ENCODE measurements at regions not wholly inside any gene's neighbourhood (a gene's known extent, or its start where the extent isn't known, plus 50 kb on each side); places are given as distances from the start of the nearest gene placed in this dataset.

GRCh38 chr9:28620011-28620410, 1046.7 kb upstream of the C9orf72 start:
- Histone ChIP-seq H3K4me3 (no peak overlapping the region), H3K4me1 (ENCODE audit: insufficient read depth) (no peaks in the 10 kb centered on the region), H3K27ac (no peak overlapping the region), H3K9me3 (no peaks in the 10 kb centered on the region), H3K27me3 (no peaks in the 10 kb centered on the region), H3K36me3 (no peaks in the 10 kb centered on the region)
- intact Hi-C loops (cut with DNase I) = no loop called here
- no peak for DNase-seq
- TF ChIP-seq EP300 (IDR thresholded peaks at IDR 0.05) (no peak), POLR2A (IDR thresholded peaks at IDR 0.05) (no peak)
- TF ChIP-seq, protein P1, sequence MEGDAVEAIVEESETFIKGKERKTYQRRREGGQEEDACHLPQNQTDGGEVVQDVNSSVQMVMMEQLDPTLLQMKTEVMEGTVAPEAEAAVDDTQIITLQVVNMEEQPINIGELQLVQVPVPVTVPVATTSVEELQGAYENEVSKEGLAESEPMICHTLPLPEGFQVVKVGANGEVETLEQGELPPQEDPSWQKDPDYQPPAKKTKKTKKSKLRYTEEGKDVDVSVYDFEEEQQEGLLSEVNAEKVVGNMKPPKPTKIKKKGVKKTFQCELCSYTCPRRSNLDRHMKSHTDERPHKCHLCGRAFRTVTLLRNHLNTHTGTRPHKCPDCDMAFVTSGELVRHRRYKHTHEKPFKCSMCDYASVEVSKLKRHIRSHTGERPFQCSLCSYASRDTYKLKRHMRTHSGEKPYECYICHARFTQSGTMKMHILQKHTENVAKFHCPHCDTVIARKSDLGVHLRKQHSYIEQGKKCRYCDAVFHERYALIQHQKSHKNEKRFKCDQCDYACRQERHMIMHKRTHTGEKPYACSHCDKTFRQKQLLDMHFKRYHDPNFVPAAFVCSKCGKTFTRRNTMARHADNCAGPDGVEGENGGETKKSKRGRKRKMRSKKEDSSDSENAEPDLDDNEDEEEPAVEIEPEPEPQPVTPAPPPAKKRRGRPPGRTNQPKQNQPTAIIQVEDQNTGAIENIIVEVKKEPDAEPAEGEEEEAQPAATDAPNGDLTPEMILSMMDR (IDR thresholded peaks at IDR 0.05) = no peak
- 69 to 79% (median 76%) methylated on average over 1 of the region's 1 CpG for WGBS, 3 donors

GRCh38 chr9:28620661-28621060, 1047.4 kb upstream of the C9orf72 start:
- TF ChIP-seq POLR2A (IDR thresholded peaks at IDR 0.05) = no peak
- TF ChIP-seq EP300 (IDR thresholded peaks at IDR 0.05) = no peak
- TF ChIP-seq, protein P1 (IDR thresholded peaks at IDR 0.05) = no peak
- Histone ChIP-seq H3K4me1 (ENCODE audit: insufficient read depth) (no peaks in the 10 kb centered on the region), H3K4me3 (no peak overlapping the region), H3K9me3 (no peaks in the 10 kb centered on the region), H3K36me3 (no peaks in the 10 kb centered on the region), H3K27ac (no peak overlapping the region), H3K27me3 (no peaks in the 10 kb centered on the region)
- intact Hi-C loops (cut with DNase I) = no loop called here
- DNase-seq = no peak
- 80 to 86% (median 86%) methylated on average over 2 of the region's 2 CpGs for WGBS, 3 donors

- Histone ChIP-seq H3K27me3 (no peaks in the 10 kb centered on the region), H3K4me1 (ENCODE audit: insufficient read depth) (no peaks in the 10 kb centered on the region), H3K27ac (no peak overlapping the region), H3K9me3 (no peaks in the 10 kb centered on the region), H3K36me3 (no peaks in the 10 kb centered on the region), H3K4me3 (no peak overlapping the region)
- TF ChIP-seq, protein P1 (IDR thresholded peaks at IDR 0.05) = no peak
- TF ChIP-seq POLR2A (IDR thresholded peaks at IDR 0.05) = no peak
- TF ChIP-seq EP300 (IDR thresholded peaks at IDR 0.05) = no peak
- 69 to 82% (median 73%) methylated on average over 1 of the region's 1 CpG for WGBS, 3 donors
- intact Hi-C loops (cut with DNase I) = no loop called here
- DNase-seq = no peak
These were observed 1051.5 kb upstream of the C9orf72 start for GRCh38 chr9:28624771-28625170.

- 2 to 15% (median 13%) methylated on average over 1 of the region's 1 CpG for WGBS, 3 donors
- Histone ChIP-seq H3K4me3 (no peak overlapping the region), H3K4me1 (ENCODE audit: insufficient read depth) (no peaks in the 10 kb centered on the region), H3K36me3 (no peaks in the 10 kb centered on the region), H3K27ac (no peak overlapping the region), H3K9me3 (no peaks in the 10 kb centered on the region), H3K27me3 (no peaks in the 10 kb centered on the region)
- intact Hi-C loops (cut with DNase I) = no loop called here
- DNase-seq = no peak
- TF ChIP-seq EP300 (IDR thresholded peaks at IDR 0.05) (no peak), POLR2A (IDR thresholded peaks at IDR 0.05) (no peak)
- TF ChIP-seq, protein P1 (IDR thresholded peaks at IDR 0.05) = no peak
These were observed 1054.8 kb upstream of the C9orf72 start for GRCh38 chr9:28628031-28628430.

DNA sequence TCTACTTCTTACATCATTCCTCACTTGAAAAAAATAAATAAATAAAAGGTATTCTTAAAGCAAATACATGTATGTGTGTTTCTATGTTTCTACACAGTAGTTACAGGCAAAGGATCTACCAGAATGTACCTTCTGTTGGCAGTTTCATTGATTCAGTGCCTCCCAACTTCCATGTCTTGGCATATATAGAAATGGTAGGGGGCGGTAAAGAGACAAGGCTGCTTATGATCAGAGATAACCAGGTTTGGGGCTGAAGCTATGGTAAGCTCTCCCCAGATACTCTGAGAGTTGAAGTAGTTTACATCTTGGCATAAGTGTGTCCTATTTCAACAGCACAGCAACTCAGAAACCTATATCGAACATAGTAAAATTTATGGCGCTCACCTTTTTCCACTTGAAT, 1075.4 kb upstream of the C9orf72 start:
- DNase-seq = no peak
- Histone ChIP-seq H3K4me3 (no peak overlapping the region), H3K27me3 (no peaks in the 10 kb centered on the region), H3K9me3 (no peaks in the 10 kb centered on the region), H3K4me1 (ENCODE audit: insufficient read depth) (no peaks in the 10 kb centered on the region), H3K27ac (no peak overlapping the region), H3K36me3 (no peaks in the 10 kb centered on the region)
- 89 to 90% (median 90%) methylated on average over 3 of the region's 3 CpGs for WGBS, 3 donors
- no peak for TF ChIP-seq EP300 (IDR thresholded peaks at IDR 0.05)
- TF ChIP-seq POLR2A (IDR thresholded peaks at IDR 0.05) = no peak
- TF ChIP-seq, protein P1 (IDR thresholded peaks at IDR 0.05) = no peak
- intact Hi-C loops (cut with DNase I) = no loop called here

All from ovary (tissue), 7 donors.